ENCODE measurements at regions not wholly inside any gene's neighbourhood (a gene's known extent, or its start where the extent isn't known, plus 50 kb on each side); places are given as distances from the start of the nearest gene placed in this dataset.

DNA sequence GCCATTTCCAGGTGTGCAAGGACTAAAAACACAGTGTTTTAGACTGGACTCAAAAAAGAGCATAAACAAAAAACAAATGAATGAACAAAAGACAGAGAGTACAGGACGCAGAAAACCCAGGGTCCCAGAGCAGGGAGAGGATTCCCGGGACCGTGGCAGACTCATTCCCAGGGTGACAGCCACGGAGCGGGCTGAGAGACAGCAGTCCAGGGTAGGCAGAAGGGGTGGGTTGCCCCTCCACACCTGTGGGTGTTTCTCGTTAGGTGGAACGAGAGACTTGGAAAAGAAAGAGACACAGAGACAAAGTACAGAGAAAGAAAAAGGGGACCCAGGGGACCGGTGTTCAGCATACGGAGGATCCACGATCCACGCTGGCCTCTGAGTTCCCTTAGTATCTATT lies 273.4 kb downstream of the EIPR1 start:
- H3K27me3 ChIP-seq (ENCODE audit: control insufficient read depth, low read length): peaks cover 13% of the 10 kb centered on the region
- no peaks in the 10 kb centered on the region for H4K20me1 ChIP-seq (ENCODE audit: control insufficient read depth, insufficient read depth, low read depth, low read length)
- H3K4me3 ChIP-seq (ENCODE audit: low read length): no peak overlapping the region
- no peak overlapping the region for H3K27ac ChIP-seq (ENCODE audit: low read depth, low read length)
- H3K4me2 ChIP-seq (ENCODE audit: low read length): no peak overlapping the region
- no peaks in the 10 kb centered on the region for H3K79me2 ChIP-seq (ENCODE audit: control insufficient read depth, low read length)
- no peaks in the 10 kb centered on the region for H3K9me2 ChIP-seq (replicated peaks; ENCODE audit: control insufficient read depth, low read length)
- no peak for TF ChIP-seq EZH2phosphoT487 (IDR thresholded peaks at IDR 0.05; ENCODE audit: borderline replicate concordance, low read length)
- TF ChIP-seq, protein P1, sequence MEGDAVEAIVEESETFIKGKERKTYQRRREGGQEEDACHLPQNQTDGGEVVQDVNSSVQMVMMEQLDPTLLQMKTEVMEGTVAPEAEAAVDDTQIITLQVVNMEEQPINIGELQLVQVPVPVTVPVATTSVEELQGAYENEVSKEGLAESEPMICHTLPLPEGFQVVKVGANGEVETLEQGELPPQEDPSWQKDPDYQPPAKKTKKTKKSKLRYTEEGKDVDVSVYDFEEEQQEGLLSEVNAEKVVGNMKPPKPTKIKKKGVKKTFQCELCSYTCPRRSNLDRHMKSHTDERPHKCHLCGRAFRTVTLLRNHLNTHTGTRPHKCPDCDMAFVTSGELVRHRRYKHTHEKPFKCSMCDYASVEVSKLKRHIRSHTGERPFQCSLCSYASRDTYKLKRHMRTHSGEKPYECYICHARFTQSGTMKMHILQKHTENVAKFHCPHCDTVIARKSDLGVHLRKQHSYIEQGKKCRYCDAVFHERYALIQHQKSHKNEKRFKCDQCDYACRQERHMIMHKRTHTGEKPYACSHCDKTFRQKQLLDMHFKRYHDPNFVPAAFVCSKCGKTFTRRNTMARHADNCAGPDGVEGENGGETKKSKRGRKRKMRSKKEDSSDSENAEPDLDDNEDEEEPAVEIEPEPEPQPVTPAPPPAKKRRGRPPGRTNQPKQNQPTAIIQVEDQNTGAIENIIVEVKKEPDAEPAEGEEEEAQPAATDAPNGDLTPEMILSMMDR (IDR thresholded peaks at IDR 0.05; ENCODE audit: low read depth, low read length, poor library complexity, severe bottlenecking): no peak
- H3F3A ChIP-seq (ENCODE audit: control insufficient read depth, insufficient read depth): no peaks in the 10 kb centered on the region
- no peaks in the 10 kb centered on the region for H3K9me3 ChIP-seq (ENCODE audit: control insufficient read depth, insufficient read depth, low read length)
- H3K36me3 ChIP-seq (ENCODE audit: control insufficient read depth, low read length): no peaks in the 10 kb centered on the region
- H3K4me1 ChIP-seq (ENCODE audit: control insufficient read depth, low read length): peaks cover 40% of the 10 kb centered on the region

DNA sequence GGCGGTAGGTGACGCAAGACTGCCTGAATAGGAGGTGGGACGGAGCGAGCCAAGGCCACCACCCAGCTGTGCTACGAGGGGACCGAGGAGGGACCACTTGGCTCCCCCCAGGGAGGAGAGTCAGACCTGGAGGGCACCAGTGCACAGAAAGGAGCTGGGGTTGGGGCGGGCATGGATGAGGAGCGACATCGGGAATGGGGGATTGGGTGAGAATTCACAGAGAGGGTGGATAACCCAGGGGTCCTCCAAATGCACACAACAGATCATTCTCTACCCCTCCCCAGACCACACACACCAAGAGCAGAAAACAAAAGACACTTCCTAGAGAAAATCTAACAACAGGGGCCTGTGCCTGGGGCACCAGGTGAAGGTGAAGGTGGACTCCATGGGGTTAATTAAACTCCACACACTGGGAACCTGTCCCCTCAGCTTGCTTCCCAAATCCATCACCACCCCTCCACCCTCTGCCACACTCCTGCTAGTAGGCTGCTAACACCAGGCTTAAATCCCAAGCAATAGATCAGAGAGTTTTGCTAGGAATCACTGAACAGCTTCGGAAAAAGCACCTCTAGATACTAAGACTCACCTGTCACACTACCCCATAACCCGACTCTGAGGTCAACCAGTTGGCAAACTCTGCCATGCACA lies 274.6 kb downstream of the EIPR1 start:
- H3K36me3 ChIP-seq (ENCODE audit: control insufficient read depth, low read length): no peaks in the 10 kb centered on the region
- H3K27ac ChIP-seq (ENCODE audit: low read depth, low read length): no peak overlapping the region
- peaks cover 43% of the 10 kb centered on the region for H3K4me1 ChIP-seq (ENCODE audit: control insufficient read depth, low read length)
- peak overlapping the region; percentile 52 for H3K4me2 ChIP-seq (ENCODE audit: low read length)
- no peaks in the 10 kb centered on the region for H3K79me2 ChIP-seq (ENCODE audit: control insufficient read depth, low read length)
- H3K9me3 ChIP-seq (ENCODE audit: control insufficient read depth, insufficient read depth, low read length): no peaks in the 10 kb centered on the region
- no peaks in the 10 kb centered on the region for H4K20me1 ChIP-seq (ENCODE audit: control insufficient read depth, insufficient read depth, low read depth, low read length)
- H3F3A ChIP-seq (ENCODE audit: control insufficient read depth, insufficient read depth): no peaks in the 10 kb centered on the region
- no peaks in the 10 kb centered on the region for H3K9me2 ChIP-seq (replicated peaks; ENCODE audit: control insufficient read depth, low read length)
- peak overlapping the region; percentile 64; the same call in 1 of the 2 replicates for H3K4me3 ChIP-seq (ENCODE audit: low read length)
- no peak for TF ChIP-seq EZH2phosphoT487 (IDR thresholded peaks at IDR 0.05; ENCODE audit: borderline replicate concordance, low read length)
- TF ChIP-seq, protein P1 (IDR thresholded peaks at IDR 0.05; ENCODE audit: low read depth, low read length, poor library complexity, severe bottlenecking): no peak
- H3K27me3 ChIP-seq (ENCODE audit: control insufficient read depth, low read length): peaks cover 13% of the 10 kb centered on the region

DNA sequence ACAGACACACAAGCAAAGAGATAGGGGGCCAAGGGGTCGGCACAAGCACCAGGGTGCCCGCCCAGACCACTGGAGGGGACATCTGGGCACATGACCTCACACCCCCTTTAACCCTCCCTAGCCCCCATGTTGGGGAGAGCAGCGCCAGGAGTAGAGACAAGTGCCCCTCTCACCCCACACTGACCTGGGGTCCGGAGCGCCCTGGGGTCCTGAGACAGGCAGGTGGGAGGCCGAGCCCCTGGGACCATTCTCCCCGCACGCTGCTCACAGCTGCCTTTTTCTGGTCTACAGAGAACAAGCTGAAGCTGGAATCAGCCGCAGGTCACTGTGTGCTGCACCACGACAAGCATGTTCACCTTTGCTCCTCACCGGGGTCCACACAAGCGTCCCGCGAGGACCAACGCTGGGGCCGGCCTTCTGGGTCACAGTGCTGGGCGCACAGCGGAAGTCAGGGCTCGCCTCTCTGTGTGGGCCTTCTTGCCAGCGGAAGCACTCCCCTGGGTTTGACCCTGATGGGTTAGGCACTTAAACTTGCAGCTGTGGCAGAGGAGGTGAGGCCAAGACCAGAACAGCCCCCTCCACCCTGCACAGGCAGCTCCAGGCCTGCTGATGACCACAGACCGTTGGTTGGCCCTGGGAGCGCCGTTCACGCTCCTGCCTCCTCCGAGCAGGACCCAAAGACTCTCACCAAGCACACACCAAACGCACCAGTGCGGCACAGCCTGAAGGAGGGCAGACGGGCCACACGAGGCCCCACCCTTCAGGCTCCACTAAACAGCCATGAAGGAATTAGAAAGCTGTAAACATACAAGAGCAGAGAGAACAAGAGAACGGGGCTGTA lies 275.3 kb downstream of the EIPR1 start:
- TF ChIP-seq, protein P1 (IDR thresholded peaks at IDR 0.05; ENCODE audit: low read depth, low read length, poor library complexity, severe bottlenecking): no peak
- no peak for TF ChIP-seq EZH2phosphoT487 (IDR thresholded peaks at IDR 0.05; ENCODE audit: borderline replicate concordance, low read length)
- Histone ChIP-seq H3K36me3 (ENCODE audit: control insufficient read depth, low read length) (no peaks in the 10 kb centered on the region), H3K27ac (ENCODE audit: low read depth, low read length) (no peak overlapping the region), H3K79me2 (ENCODE audit: control insufficient read depth, low read length) (no peaks in the 10 kb centered on the region), H3K9me3 (ENCODE audit: control insufficient read depth, insufficient read depth, low read length) (no peaks in the 10 kb centered on the region), H3K4me2 (ENCODE audit: low read length) (peak overlapping the region; percentile 52), H3K4me1 (ENCODE audit: control insufficient read depth, low read length) (peaks cover 43% of the 10 kb centered on the region), H4K20me1 (ENCODE audit: control insufficient read depth, insufficient read depth, low read depth, low read length) (no peaks in the 10 kb centered on the region), H3K9me2 (replicated peaks; ENCODE audit: control insufficient read depth, low read length) (no peaks in the 10 kb centered on the region), H3F3A (ENCODE audit: control insufficient read depth, insufficient read depth) (no peaks in the 10 kb centered on the region), H3K27me3 (ENCODE audit: control insufficient read depth, low read length) (peaks cover 13% of the 10 kb centered on the region), H3K4me3 (ENCODE audit: low read length) (peak overlapping the region; percentile 64)

Measured in DOHH2 (cell line).